AG10803 (cell line): ENCODE measurements at regions not wholly inside any gene's neighbourhood (a gene's known extent, or its start where the extent isn't known, plus 50 kb on each side); places are given as distances from the start of the nearest gene placed in this dataset.
"Not testable (repeated sequence)": the region's sequence is repeated elsewhere in the genome, so short reads cannot be mapped to it uniquely, and the experiment has no call there.

Experiments used
- DNase-seq: peaks from one replicate; pipeline ENCODE4 v3.0.0; 2010; ENCODE audit warnings: low read depth
- H3K4me3 ChIP-seq: 2 replicates; pipeline ENCODE4 v1.5.1; 2011; ENCODE audit warnings: mild to moderate bottlenecking, low read length, control low read depth
- CTCF ChIP-seq: conservative IDR thresholded peaks from 2 replicates; pipeline ENCODE4 v1.5.1; 2011; ENCODE audit warnings: mild to moderate bottlenecking, low read length, control low read depth, inconsistent platforms

GRCh38 chr9:88266416-88266815 is 121.8 kb upstream of the SPIN1 start:
- DNase-seq = no peak
- no peak overlapping the region for H3K4me3 ChIP-seq

GRCh38 chr9:88259001-88259400 is 120.7 kb upstream of the SPATA31C2 start:
- no peak for TF ChIP-seq CTCF
- DNase-seq = no peak

More at GRCh38 chr9:88266416-88266815, 121.8 kb upstream of the SPIN1 start:
- TF ChIP-seq CTCF = no peak

GRCh38 chr9:88258601-88259000 is 120.3 kb upstream of the SPATA31C2 start:
- H3K4me3 ChIP-seq = no peak overlapping the region
- TF ChIP-seq CTCF = no peak
- peak; percentile 60 for DNase-seq

More at GRCh38 chr9:88259001-88259400, 120.7 kb upstream of the SPATA31C2 start:
- no peak overlapping the region for H3K4me3 ChIP-seq

- no peak overlapping the region for H3K4me3 ChIP-seq
- DNase-seq = peak; percentile 81
- no peak for TF ChIP-seq CTCF
These were observed 119.7 kb upstream of the SPATA31C2 start for GRCh38 chr9:88258024-88258423.

- TF ChIP-seq CTCF = no peak
- DNase-seq = no peak
- no peak overlapping the region for H3K4me3 ChIP-seq
These were observed 117.9 kb upstream of the SPATA31C2 start for GRCh38 chr9:88256216-88256615.

GRCh38 chr9:88255806-88256205 is 117.5 kb upstream of the SPATA31C2 start:
- DNase-seq = not testable (repeated sequence)

GRCh38 chr9:88251903-88252302 is 113.6 kb upstream of the SPATA31C2 start:
- no peak for TF ChIP-seq CTCF
- no peak overlapping the region for H3K4me3 ChIP-seq
- DNase-seq = no peak

More at GRCh38 chr9:88255806-88256205, 117.5 kb upstream of the SPATA31C2 start:
- H3K4me3 ChIP-seq = not testable (repeated sequence)

GRCh38 chr9:88243736-88244135 is 105.5 kb upstream of the SPATA31C2 start:
- no peak for DNase-seq
- no peak overlapping the region for H3K4me3 ChIP-seq
- no peak for TF ChIP-seq CTCF
